Coronary artery (tissue), 2 donors: ENCODE measurements at regions not wholly inside any gene's neighbourhood (a gene's known extent, or its start where the extent isn't known, plus 50 kb on each side); places are given as distances from the start of the nearest gene placed in this dataset.
"Not testable (repeated sequence)": the region's sequence is repeated elsewhere in the genome, so short reads cannot be mapped to it uniquely, and the experiment has no call there.

ENCODE experiments used
- DNase-seq: peaks from one replicate; pipeline ENCODE4 v3.0.0-alpha.2; 2017; ENCODE audit warnings: low spot score
- H3K27ac ChIP-seq, 2 donors: fragments of 200-600 bp; sonication (generic); one replicate each; pipeline ENCODE4 v1.5.1; 2016 to 2019
- H3K4me3 ChIP-seq: fragments of 200-600 bp; sonication (generic); 2 replicates; pipeline ENCODE4 v1.5.1; 2016; ENCODE audit warnings: mild to moderate bottlenecking, moderate library complexity
- TF ChIP-seq, protein P1 (sequence below): fragments of 200-600 bp; sonication (generic); IDR thresholded peaks from one replicate; pipeline ENCODE4 v1.5.1; 2019; ENCODE audit warnings: antibody characterized with exemption

DNA sequence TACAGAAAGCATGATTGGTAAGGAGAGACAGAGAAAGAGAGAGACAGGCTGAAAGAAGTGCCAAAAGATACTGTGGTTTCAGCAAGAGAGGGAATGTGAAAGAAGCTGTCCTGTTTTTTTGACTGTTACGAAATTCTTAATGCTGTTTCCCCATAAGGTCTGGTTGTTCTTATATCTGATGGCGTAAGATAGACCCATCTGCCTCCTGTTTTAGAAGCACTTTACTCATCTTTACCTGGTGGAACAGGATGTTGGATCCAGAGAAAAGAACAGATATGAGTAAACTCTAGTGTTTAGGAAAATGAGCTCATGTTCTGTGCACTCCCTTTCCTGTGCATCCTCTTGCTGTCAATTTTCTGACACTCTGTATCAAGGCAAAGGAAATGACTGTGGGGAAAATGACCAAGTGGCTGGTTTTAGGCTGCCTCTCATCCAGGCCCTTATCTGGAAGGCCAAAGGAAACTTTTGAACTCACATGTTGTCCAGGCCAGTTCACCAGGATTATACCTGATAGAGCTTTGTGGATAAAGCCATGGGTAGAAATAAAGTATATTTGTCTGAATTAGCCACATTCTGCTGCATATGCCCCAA lies 311.7 kb upstream of the HTR2C start:
- no peak for DNase-seq
- H3K27ac ChIP-seq: no peak overlapping the region
- H3K4me3 ChIP-seq: no peak overlapping the region
- TF ChIP-seq, protein P1, sequence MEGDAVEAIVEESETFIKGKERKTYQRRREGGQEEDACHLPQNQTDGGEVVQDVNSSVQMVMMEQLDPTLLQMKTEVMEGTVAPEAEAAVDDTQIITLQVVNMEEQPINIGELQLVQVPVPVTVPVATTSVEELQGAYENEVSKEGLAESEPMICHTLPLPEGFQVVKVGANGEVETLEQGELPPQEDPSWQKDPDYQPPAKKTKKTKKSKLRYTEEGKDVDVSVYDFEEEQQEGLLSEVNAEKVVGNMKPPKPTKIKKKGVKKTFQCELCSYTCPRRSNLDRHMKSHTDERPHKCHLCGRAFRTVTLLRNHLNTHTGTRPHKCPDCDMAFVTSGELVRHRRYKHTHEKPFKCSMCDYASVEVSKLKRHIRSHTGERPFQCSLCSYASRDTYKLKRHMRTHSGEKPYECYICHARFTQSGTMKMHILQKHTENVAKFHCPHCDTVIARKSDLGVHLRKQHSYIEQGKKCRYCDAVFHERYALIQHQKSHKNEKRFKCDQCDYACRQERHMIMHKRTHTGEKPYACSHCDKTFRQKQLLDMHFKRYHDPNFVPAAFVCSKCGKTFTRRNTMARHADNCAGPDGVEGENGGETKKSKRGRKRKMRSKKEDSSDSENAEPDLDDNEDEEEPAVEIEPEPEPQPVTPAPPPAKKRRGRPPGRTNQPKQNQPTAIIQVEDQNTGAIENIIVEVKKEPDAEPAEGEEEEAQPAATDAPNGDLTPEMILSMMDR: no peak

DNA sequence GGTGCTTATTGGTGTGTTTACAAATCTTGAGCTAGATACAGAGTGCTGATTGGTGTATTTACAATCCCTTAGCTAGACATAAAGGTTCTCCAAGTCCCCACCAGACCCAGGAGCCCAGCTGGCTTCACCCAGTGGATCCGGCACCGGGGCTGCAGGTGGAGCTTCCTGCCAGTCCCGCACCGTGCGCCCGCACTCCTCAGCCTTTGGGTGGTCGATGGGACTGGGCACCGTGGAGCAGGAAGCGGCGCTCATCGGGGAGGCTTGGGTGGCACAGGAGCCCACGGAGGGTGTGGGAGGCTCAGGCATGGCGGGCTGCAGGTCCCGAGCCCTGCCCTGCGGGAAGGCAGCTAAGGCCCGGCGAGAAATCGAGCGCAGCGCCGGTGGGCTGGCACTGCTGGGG lies 313.5 kb upstream of the HTR2C start:
- not testable (repeated sequence) for H3K4me3 ChIP-seq, DNase-seq, H3K27ac ChIP-seq

DNA sequence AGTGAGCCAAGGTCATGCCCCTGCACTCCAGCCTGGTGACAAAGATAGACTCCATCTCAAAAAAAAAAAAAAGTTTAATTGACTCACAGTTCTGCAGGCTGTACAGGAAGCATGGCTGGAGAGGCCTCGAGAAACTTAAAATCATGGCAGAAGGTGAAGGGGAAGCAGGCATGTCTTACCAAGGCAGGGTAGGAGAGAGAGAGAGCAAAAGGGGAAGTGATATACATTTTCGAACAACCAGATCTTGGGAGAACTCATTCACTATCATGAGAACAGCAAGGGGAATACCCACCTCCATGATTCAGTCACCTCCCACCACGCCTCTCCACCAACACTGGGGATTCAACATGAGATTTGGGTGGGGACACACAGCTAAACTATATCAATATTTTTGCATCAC lies 315.2 kb upstream of the HTR2C start:
- no peak overlapping the region for H3K4me3 ChIP-seq
- DNase-seq: no peak
- TF ChIP-seq, protein P1: no peak
- no peak overlapping the region for H3K27ac ChIP-seq

DNA sequence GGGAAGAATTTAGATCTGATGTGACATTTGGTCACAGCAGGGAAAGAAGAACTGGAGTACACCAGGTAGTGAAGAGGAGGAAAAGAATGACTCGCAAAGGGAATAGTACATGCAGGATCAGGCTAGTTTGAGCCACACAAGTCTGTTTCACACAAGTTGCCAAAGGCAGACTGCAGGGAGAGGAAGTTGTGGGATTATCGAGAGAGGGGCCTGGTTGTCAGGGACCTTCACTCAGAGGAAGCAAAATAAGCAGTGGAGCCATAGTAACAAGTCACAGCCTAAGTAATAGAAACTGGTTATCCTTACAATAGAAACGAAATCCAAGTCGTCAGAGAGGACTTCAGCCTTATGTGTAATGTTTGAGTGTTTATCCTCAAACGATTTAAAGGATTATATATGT lies 316.7 kb upstream of the HTR2C start:
- no peak for DNase-seq

DNA sequence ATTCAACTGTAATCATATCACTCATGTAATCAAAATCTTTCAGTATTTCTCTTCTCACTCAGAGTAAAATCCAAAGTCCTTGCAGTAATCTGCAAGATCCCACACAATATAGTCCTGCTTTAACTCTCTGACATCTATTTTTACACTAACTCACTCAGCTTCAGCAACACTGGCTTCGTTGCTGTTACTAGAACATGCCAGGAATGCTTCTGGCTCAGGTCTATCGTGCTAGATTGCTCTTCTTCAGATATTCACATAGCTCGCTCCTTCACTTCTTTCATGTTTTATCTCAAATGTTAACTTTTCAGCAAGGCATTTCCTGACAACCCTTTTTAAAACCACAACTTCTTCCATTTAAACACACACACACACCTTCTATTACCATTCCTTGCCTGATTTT lies 331.7 kb upstream of the HTR2C start:
- no peak for DNase-seq
- Histone ChIP-seq H3K4me3 (no peak overlapping the region), H3K27ac (no peak overlapping the region)
- TF ChIP-seq, protein P1: no peak

More for the DNA sequence above, 316.7 kb upstream of the HTR2C start:
- TF ChIP-seq, protein P1: no peak
- Histone ChIP-seq H3K4me3 (no peak overlapping the region), H3K27ac (no peak overlapping the region)

DNA sequence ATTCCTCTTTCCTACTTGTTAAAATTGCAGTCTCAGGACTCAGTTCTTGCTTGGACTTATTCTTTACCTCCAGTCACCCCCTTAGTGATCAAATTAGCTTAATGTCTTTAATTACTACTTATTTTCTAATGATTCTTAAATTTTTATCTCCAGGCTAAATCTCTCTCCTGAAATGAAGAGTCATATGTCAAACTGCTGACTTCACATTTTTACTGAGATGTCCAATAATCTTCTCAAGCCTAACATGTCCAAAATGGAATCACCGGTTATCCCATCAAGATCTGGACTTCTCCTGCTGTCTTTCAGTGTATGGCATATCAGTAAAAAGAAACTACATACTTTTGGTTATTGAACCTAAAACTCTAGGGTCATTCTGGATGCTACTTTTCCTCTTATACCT lies 332.3 kb upstream of the HTR2C start:
- H3K4me3 ChIP-seq: no peak overlapping the region
- H3K27ac ChIP-seq: no peak overlapping the region
- DNase-seq: no peak
- TF ChIP-seq, protein P1: no peak

DNA sequence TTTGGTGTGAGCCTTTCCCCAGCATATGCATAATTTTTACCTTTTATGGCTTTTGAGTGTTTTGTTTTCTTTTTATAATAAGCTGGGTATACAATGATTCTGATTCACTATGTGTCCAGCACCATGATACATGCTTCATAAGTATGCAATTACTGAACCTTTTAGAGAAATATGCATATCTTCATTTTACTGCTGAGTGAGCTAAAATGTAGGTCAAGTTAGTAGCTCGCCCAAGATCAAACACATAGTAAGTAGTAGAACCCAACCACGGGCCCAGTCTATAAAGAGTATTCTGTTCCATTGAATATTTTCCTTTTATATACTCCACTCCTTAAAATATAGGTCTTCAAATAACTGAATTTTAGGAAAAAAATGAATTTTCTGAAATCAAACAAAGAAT lies 362.4 kb upstream of the HTR2C start:
- Histone ChIP-seq H3K4me3 (no peak overlapping the region), H3K27ac (no peak overlapping the region)
- TF ChIP-seq, protein P1: no peak
- no peak for DNase-seq

DNA sequence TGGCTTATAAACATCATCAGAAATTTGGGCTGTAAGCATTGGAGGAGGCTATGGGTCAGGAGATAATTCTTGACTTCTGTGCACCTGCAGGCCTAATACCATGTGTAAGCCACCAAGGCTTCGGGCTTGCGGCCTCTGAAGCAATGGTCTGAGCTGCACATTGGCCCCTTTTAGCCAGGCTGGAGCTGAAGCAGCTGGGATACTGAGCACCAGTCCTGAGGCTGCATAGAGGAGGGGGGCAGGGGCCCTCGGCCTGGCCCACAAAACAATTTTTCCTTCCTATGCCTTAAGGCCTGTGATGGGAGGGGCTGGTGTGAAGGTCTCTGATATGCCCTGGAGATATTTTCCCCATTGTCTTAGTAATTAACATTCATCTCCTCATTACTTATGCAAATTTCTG lies 373.0 kb upstream of the HTR2C start:
- H3K4me3 ChIP-seq: no peak overlapping the region
- H3K27ac ChIP-seq: no peak overlapping the region
- no peak for DNase-seq
- TF ChIP-seq, protein P1: no peak
